Stomach (tissue), 8 donors: ENCODE measurements at regions not wholly inside any gene's neighbourhood (a gene's known extent, or its start where the extent isn't known, plus 50 kb on each side); places are given as distances from the start of the nearest gene placed in this dataset.

Experiments
- DNase-seq, 2 donors: peaks; one replicate each; pipeline versions ENCODE4 v3.0.0 to v3.0.0-alpha.2; 2013 to 2019
- H3K27ac ChIP-seq, 5 donors: fragments of 200-600 bp in 4 of 5; sonication (generic) in 4 of 5; one replicate each; pipeline ENCODE4 v1.5.1; 2013 to 2019; ENCODE audit warnings: mild to moderate bottlenecking in 1 of 5, moderate library complexity in 1 of 5
- H3K27me3 ChIP-seq, 3 donors: fragments of 200-600 bp; sonication (generic); one replicate each; pipeline ENCODE4 v1.5.1; 2017 to 2019; ENCODE audit warnings: mixed run types in 1 of 3
- H3K36me3 ChIP-seq, 4 donors: fragments of 200-600 bp; sonication (generic); 1 replicate in 3 of 4; 2 replicates in 1 of 4; pipeline ENCODE4 v1.5.1; 2016 to 2019
- H3K4me1 ChIP-seq, 4 donors: fragments of 200-600 bp; sonication (generic); one replicate each; pipeline ENCODE4 v1.5.1; 2016 to 2019
- H3K4me3 ChIP-seq, 4 donors: fragments of 200-600 bp; sonication (generic) in 3 of 4; one replicate each; pipeline ENCODE4 v1.5.1; 2016 to 2019; ENCODE audit warnings: mild to moderate bottlenecking in 1 of 4
- H3K9me3 ChIP-seq, 4 donors: fragments of 200-600 bp; sonication (generic); one replicate each; pipeline ENCODE4 v1.5.1; 2016 to 2019
- CTCF ChIP-seq, 7 experiments: fragments of 450-650 bp in 4 of 7; fragments of 200-600 bp in 3 of 7; sonication (generic) in 3 of 7; IDR thresholded peaks; one replicate each; pipeline ENCODE4 v1.5.1; 2016 to 2019; ENCODE audit warnings: antibody characterized with exemption in 7 of 7, control low read depth in 2 of 7, mild to moderate bottlenecking in 1 of 7
- EP300 ChIP-seq: sonication (generic); formaldehyde crosslinking; IDR thresholded peaks from one replicate; pipeline ENCODE4 v1.6.1; 2017; ENCODE audit warnings: antibody characterized with exemption
- POLR2A ChIP-seq, 4 donors: fragments of 450-650 bp; IDR thresholded peaks; one replicate each; pipeline ENCODE4 v1.6.1; 2016; ENCODE audit warnings: antibody characterized with exemption in 4 of 4, control low read depth in 2 of 4, mild to moderate bottlenecking in 1 of 4, moderate library complexity in 1 of 4
- POLR2AphosphoS5 ChIP-seq, 3 donors: sonication (generic); formaldehyde crosslinking; IDR thresholded peaks; one replicate each; pipeline ENCODE4 v1.6.1; 2016; ENCODE audit warnings: antibody characterized with exemption in 3 of 3
- WGBS, 5 donors: extraction: QIAGEN DNeasy Blood & Tissue Kit in 3 of 5; methylation state at CpG; one replicate each; pipeline versions ENCODE4 v1.1.5 to v1.1.7; 2013 to 2018; 5-methylcytosine and 5-hydroxymethylcytosine counted together
- intact Hi-C: fragments of 100-400 bp; cut with DNase I; formaldehyde crosslinking; loops from one replicate; pipeline ENCODE4 v1.15.1; 2023; ENCODE audit warnings: low total_unique reads
- donor health status: healthy with polysubstance abuse.
- donor health status: Bipolar disorder and iron deficiency.
- donor health status: healthy.

GRCh38 chr1:168826269-168826668 lies 97.3 kb upstream of the DPT start:
- H3K4me3 ChIP-seq: no peak overlapping the region
- H3K4me1 ChIP-seq: peaks cover 0 to 5% (median 0%) of the 10 kb centered on the region in 4 donors
- intact Hi-C loops: no loop called here
- H3K9me3 ChIP-seq: no peaks in the 10 kb centered on the region
- no peak for DNase-seq
- H3K27ac ChIP-seq: no peak overlapping the region
- 94 to 100% (median 96%) methylated on average over 3 of the region's 3 CpGs for WGBS, 5 donors
- TF ChIP-seq POLR2AphosphoS5 (IDR thresholded peaks at IDR 0.05): no peak
- no peak for TF ChIP-seq CTCF (IDR thresholded peaks at IDR 0.05)
- TF ChIP-seq EP300: no peak
- TF ChIP-seq POLR2A (IDR thresholded peaks at IDR 0.05): no peak
- no peaks in the 10 kb centered on the region for H3K36me3 ChIP-seq
- no peaks in the 10 kb centered on the region for H3K27me3 ChIP-seq

DNA sequence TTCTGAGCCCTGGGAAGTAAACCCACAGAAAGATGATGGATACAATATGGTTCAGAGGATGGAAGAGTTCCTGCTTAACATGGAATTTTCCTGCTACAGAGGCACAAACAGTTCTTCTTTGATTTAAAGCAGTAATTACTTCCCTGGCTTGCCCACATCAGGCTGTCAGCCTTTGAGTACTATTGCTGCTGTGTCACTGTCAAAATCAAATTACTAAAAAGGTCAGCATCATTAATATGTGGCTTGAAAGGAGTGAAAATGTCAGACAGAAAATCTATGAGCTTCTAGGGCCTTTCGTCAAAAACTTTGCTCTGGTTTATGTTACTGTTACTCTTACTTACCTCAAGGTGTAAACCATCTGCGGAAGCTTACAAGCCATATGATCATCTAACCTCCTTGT lies 98.6 kb upstream of the DPT start:
- Histone ChIP-seq H3K4me1 (peaks cover 0 to 15% (median 6%) of the 10 kb centered on the region in 4 donors), H3K27ac (no peak overlapping the region), H3K36me3 (no peaks in the 10 kb centered on the region), H3K27me3 (no peaks in the 10 kb centered on the region), H3K9me3 (no peaks in the 10 kb centered on the region), H3K4me3 (no peak overlapping the region)
- WGBS, 5 donors: 82 to 99% (median 93%) methylated on average over 2 of the region's 2 CpGs
- DNase-seq: no peak
- no peak for TF ChIP-seq POLR2A (IDR thresholded peaks at IDR 0.05)
- TF ChIP-seq POLR2AphosphoS5 (IDR thresholded peaks at IDR 0.05): no peak
- no peak for TF ChIP-seq CTCF (IDR thresholded peaks at IDR 0.05)
- TF ChIP-seq EP300: no peak
- intact Hi-C loops: no loop called here

DNA sequence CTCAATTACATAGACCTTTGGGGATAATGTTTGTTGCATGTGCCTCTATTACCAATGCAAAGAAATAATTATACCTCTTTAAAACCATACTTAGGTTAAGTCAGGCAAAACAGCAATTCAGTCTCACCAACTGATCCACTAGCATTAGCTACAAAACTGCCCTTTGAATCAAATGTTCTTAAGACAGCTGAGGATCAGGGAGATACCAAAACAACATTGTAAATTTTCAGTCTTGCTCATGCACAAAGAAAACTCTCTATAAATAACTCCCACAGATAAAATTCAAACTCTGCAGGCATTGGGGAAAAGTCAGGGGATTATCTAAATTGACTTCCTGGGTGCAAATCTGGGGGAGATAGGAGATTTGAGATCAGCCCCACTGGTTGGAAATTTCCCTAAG lies 100.9 kb upstream of the DPT start:
- no peaks in the 10 kb centered on the region for H3K9me3 ChIP-seq
- no peaks in the 10 kb centered on the region for H3K27me3 ChIP-seq
- H3K4me1 ChIP-seq: peaks cover 0 to 32% (median 20%) of the 10 kb centered on the region in 4 donors
- H3K4me3 ChIP-seq: no peak overlapping the region
- H3K36me3 ChIP-seq: no peaks in the 10 kb centered on the region
- TF ChIP-seq CTCF (IDR thresholded peaks at IDR 0.05) (no peak), POLR2AphosphoS5 (IDR thresholded peaks at IDR 0.05) (no peak), POLR2A (IDR thresholded peaks at IDR 0.05) (no peak), EP300 (no peak)
- no peak for DNase-seq
- intact Hi-C loops: no loop called here
- H3K27ac ChIP-seq: no peak overlapping the region

GRCh38 chr1:168830562-168830961 lies 101.6 kb upstream of the DPT start:
- intact Hi-C loops: no loop called here
- DNase-seq: no peak
- Histone ChIP-seq H3K9me3 (no peaks in the 10 kb centered on the region), H3K4me1 (peaks cover 0 to 32% (median 20%) of the 10 kb centered on the region in 4 donors), H3K4me3 (no peak overlapping the region), H3K27ac (no peak overlapping the region), H3K27me3 (no peaks in the 10 kb centered on the region), H3K36me3 (no peaks in the 10 kb centered on the region)
- 36 to 65% (median 45%) methylated on average over 2 of the region's 2 CpGs for WGBS, 5 donors
- no peak for TF ChIP-seq CTCF (IDR thresholded peaks at IDR 0.05)
- TF ChIP-seq EP300: no peak
- TF ChIP-seq POLR2AphosphoS5 (IDR thresholded peaks at IDR 0.05): no peak
